HG02981 (cell line): ENCODE measurements at regions not wholly inside any gene's neighbourhood (a gene's known extent, or its start where the extent isn't known, plus 50 kb on each side); places are given as distances from the start of the nearest gene placed in this dataset.
"Not testable (repeated sequence)": the region's sequence is repeated elsewhere in the genome, so short reads cannot be mapped to it uniquely, and the experiment has no call there.

ENCODE experiments used
- ATAC-seq: cut with Tn5 transposase; IDR thresholded peaks from one replicate; pipeline ENCODE4 v1.9.1; 2021; ENCODE audit warnings: mild to moderate bottlenecking, moderate library complexity; ENCODE audit not compliant: unreplicated experiment

DNA sequence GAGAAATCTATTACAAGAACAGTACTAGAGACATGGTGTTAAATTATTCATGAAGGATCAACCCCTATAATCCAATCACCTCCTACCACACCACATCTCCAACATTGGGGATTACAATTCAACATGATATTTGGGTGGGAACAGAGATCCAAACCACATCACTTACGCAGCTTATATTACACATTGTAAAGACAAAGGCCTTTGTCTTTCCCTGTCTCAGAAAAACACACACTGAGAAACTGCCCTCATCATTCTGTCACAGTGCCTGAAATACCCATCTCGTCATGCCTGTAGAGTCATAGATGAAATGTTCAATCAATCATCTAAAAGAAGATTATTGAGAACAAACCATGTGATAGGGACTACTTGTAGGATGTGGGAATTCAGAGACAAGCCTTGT lies 558.8 kb upstream of the GRIA3 start:
- ATAC-seq: no peak

DNA sequence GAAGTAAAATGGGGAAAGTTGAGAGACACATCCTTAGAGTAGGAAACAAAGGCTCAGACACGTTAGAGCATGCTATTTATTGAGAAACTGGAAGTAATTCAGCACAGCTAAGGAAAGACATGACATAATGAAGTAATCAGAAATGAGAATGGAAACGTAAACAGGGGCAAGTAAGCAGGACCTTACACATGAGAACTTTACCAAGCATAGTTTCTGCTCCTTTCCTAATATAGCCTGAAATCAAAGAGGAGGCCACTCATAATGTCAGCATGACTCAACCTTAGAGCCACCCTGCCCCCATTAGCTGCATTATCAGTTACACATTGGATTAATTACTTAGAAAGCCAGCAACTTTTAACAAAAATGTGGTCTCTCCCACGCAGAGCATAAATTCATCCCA lies 558.3 kb upstream of the GRIA3 start:
- ATAC-seq: no peak

DNA sequence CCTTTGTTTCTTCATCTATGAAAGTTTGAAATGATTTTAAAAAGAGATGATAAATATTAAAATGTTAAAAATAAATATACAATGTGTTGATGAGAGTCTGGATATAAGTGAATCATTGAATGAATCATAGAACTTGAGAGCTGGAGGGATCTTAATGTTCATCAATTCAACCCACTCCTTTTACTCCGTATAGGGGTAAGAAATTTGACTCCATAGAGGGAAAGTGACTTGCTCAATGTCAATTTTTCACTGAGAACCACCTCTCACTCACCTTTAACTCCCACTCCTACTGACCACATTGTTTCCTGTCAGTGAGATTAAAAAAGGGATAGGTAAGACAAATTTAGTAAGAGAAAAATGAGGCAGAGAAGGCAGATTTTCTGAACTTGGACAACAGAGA lies 557.2 kb upstream of the GRIA3 start:
- ATAC-seq: no peak

DNA sequence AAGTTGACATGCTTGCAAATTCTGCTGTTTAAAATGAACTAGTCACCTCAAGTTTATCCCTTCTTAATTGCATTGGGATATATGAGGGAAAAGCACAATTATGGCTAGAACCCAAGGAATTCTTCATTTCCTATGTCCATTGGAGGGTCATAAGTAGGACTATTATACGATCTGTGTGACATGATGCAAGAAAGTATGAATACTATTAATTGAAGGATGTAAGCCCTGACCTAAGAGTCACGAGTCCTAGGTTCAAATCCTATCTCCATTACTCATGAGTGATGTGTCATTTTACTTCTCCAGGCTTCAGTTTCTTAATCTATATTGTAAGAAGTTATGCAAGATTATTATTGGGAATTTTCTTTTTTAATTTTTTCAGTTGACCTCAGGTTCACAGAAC lies 542.9 kb upstream of the GRIA3 start:
- no peak for ATAC-seq

DNA sequence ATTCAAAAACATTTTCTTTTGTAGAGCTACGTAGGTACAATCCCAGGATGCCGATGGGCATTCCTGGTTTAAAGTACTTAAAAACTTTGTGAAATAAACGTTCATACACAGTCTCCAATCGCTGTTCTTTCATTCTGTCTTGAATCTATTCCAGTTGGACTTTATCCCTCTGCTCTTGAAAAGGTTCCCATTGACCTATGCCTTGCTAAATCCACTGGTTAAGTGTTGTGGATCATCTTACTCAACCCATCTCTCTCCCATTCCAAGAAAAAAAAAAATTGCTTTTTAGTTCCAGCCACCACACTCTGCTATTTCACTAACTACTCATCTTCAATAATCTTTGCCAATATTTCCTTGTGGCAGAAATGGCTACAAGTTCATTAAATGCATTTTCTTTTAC lies 542.3 kb upstream of the GRIA3 start:
- ATAC-seq: no peak

DNA sequence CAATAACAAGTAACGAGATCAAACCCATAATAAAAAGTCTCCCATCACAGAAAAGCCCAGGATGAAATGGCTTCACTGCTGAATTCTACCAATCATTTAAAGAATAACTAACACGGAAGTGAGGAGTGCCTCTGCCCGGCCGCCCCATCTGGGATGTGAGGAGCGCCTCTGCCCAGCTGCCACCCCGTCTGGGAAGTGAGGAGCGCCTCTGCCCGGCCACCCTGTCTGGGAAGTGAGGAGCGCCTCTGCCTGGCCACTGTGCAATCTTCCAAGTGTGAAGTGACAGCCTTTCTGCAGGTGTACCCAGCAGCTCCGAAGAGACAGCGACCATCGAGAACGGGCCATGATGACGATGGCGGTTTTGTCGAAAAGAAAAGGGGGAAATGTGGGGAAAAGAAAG lies 528.8 kb upstream of the GRIA3 start:
- not testable (repeated sequence) for ATAC-seq

DNA sequence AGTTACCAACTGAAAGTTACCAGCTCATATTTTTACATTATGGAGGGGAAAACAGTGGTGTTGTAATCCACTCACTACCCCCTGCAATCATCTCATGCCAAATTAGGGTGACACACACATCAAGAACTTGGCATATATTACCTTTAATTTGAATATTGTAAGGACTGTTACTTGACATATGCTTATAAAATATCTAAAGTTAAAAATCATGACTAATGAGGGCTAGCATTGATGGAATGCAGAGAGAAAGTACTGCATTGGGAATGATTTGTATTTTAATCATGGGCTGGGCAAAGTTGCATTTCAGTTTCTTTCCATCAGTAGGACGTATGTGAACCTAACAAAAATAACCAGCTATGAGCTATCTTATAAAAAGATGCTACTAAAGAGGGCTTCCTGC lies 517.5 kb upstream of the GRIA3 start:
- no peak for ATAC-seq

DNA sequence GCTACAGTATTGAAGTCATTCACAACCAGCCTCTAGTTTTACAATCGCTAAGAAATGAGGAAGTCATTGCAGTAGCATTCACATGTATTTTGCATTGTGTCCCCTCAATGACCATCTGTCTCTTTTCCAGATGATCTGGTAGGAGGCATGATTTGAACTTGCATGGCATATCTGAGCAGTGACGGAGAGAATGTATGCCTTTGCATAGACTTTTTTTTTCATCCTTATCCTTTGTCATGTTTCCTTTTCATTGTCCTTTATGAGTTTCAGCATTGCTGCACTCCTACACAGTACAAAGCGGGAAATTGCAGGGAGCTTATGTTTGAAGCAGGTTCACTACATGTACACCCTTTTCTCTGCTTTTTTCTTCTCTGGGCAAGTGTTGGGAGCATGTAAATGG lies 516.4 kb upstream of the GRIA3 start:
- no peak for ATAC-seq

DNA sequence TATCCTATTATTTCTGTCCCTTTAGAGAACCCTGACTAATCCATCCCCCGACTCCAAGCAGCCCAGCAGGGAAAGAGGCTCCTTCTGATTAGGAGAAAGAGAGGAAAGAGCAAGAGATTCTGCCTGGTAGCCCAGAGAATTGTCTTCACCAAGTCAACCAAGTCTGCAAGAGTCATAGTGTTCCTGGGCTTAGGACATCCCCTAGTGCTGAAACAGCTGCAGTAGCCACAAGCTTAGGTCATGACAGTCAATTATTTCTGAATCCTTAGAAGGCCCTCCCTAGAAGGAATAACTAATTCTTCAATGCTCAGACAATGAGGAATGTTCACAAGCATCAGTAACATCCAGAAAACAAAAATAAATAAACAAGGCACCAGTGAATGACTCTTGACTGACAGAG lies 480.3 kb upstream of the GRIA3 start:
- ATAC-seq: no peak

DNA sequence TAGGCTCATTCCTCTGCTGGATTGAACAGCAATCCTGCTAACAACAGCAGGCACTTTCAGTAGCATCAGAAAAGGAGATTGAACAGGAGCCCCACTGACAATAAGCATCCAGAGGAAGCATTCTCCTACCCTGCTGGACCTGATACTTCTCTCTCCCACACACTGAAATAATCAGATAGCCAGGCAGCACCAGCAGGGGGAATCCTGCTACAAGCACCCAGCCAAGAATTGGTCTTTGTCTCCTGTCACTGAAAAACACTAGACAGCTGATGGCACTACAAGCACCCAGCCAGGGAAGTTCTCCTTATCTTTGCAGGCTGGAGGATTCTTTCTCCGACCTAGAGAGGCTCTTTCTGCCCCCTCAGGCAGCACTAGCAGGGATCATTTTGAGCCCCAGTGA lies 444.3 kb upstream of the GRIA3 start:
- no peak for ATAC-seq

DNA sequence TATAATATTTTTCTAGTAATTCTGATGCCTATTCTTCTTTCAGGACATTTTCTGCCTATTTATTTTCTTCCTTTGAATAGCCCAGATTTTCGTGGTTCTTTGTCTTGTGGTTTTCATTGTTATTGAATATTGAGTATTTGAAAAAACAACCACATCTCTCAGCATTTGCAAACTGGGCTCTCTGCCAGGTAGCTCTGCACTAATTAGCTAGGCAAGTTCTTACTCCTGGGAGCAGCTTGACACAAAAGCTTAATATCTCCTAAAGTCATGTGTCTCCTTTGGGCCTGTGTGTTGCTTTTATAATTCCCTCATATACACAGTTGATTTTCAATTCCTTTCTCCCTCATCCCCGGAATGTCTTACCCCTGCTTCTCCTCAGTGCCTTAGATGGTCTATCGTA lies 413.5 kb upstream of the GRIA3 start:
- no peak for ATAC-seq

DNA sequence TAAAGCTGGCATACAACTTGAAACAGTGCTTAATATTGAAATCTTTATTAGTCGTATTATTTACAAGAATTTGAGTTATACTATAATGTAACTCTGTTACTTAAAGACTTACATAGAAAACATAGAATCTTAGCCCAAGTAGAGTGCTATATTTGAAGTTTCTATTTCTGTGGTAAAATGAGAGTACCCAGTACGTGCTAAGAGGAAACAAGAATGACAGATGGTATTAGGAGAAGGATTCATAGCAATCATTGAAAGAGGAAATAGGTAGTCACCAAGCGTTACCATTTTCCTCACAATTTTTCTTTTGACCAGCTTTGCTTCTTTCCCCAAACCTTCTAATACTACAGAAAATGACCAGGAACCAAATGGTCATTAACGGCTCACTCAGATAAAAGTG lies 412.1 kb upstream of the GRIA3 start:
- ATAC-seq: no peak

DNA sequence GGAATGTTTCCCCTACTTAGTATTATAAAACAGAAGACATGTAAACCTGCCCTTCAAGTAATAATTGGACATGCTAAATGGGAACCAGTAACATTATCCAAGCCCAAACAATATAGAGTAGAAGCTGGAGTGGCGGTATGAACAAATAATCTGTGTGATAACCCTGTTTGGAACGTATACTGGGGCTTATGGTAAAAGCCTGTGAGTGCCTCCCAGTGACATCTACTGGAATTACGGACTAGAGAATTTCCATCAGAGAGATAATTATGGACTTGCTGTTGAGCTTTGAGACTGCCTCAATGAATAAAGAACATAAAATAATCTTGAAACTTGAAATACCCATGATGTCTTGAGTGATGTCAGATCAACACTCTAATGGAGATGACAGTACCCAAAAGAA lies 406.3 kb upstream of the GRIA3 start:
- ATAC-seq: no peak

DNA sequence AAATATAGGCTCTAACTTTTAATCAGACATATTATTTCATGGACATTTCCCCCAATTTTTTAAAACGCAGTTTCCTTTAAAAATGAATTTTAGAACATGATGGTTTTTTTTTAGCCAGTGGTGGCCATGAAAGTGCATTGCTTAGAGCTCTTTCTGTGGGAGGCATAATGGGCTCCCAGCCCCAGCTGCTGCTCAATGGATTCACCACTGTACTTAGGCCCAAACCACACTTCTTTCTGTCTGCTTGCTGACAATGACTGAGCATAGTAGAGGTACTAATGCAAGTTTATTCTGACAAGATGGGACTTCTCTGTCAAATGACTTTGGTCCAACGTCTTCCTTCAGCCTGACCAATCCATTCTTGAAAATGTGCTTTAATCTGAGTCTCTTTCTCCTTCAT lies 400.2 kb upstream of the GRIA3 start:
- ATAC-seq: no peak

DNA sequence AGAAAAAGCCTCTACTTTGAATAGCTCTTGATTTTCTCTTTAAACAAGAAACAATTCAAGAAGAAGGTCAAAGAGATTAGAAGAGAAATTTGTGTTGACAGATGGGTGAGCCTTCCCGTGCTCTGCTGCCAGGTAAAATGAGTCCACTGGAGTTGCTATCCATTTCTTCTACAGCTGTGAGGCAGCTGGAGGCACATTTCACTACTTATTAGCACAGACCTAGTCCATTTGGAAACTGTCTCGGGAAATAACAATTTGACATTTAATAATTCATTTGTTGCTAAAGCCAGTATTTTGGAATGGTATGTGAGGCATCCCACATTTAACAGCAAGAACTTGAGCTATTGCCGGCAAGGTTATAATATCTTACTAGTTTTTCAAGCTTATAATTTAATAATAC lies 396.8 kb upstream of the GRIA3 start:
- ATAC-seq: no peak

DNA sequence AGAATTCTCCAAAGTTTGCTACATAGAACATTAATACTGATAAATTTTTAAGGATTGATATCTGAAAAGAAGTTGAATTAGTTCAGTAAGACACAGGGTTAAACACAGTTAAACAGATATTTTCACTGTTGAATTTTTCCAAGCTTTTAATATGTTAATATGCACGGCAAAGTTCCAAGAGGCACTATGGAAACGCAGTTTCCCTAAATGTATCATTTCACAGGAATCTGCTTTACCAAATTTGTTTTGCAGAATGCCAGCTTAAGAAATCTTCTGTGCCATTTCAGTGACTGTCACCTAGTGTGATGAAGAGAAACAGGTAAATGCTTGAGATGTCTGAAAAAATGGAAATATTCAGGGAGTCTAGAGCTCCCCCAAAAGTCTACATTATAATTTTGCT lies 395.9 kb upstream of the GRIA3 start:
- ATAC-seq: no peak

DNA sequence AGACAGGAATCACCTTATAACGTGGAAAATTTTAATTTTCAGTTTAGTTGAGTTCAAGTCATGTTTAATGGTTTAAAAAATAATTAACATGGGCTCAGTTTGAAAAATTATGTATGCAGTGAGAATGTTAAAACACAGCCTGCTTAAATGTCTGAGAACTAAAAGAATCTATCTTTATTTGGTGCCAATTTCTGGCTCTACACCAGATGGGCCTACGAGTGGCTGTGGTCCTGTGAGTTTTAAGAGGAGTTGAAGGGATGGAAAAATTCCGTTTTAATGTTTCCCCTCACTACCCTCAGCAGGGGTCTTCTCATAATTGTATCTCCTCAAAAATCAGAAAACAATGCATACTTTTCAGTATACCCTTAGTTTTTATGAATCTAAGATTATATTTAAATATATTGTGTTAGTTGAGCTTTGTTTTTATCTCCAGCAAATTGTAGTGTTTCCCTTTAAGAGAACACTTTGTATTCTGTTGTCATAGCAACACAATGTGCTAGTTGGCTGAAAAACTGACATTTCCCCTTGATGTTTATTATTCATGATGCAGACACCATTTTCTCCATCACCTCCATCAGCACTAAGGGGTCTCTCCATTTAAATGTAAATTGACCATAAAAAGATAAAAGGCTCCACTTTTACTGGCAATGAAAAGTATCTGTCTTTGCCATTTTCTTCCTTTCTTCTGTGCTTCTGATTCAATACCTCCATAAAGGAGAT lies 393.5 kb upstream of the GRIA3 start:
- no peak for ATAC-seq

DNA sequence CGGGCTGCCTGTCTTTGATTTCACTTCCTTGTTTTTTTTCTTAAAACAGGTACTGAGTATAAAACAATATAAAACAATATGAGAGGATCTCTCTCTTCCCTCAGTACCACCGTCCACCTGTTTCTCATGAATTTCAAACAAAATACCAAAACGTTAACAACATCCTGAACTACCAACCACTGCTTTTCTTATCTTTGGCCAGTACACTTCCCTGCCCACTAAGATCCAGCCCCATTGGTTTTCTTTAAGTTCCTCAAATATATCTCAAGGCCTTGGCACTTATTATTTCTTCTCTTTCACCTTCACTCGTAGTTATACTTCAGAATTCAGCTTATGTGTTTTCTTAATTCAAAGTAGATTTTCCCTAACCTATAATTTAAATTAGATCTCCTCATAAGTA lies 370.2 kb upstream of the GRIA3 start:
- no peak for ATAC-seq

DNA sequence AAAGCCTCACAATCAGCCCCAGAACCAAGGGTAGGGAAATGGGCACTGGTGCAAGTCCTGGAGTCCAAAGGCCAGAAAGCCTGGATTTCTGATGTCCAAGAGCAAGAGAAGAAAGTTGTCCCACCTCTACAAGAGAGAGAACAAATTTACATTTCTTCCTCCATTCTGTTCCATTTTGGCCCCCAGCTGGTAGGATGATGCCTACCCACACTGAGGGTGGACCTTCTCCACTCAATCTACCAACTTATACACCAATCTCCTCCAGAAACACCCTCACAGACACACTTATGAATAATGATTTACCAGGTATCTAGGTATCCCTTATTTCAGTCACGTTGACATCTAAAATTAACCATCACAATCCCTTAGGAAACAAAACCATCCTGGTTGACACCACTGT lies 367.8 kb upstream of the GRIA3 start:
- no peak for ATAC-seq

DNA sequence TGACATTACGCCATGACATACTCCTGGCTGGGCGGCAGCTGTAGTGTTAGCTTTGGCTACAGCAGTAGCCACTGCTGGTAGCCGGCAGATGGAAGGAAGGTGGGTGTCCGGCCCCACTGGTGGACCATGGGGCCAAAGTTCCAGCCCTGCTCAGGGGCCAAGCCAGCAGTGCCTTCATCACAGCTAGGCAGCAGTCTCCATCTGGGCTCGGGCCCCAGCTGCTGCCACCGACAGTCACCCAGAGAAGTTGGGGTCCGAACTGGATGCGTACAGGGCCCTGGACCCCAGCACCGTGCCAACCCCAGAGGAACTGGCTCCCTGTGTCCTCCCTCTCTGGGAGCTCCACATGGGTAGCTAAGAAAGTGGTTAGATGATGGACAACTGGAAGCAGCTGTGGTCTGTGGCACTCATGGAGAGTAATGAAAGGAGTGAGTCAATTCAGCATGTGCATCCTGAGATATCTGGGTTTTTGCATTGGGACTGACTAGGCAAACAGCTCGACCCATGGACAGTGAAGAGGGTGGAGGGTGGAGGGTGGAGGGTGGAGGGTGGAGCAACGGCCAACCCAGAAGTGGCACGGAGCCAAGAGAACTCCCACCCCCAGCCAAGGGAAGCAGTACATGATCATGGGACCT lies 366.6 kb upstream of the GRIA3 start:
- ATAC-seq: no peak

DNA sequence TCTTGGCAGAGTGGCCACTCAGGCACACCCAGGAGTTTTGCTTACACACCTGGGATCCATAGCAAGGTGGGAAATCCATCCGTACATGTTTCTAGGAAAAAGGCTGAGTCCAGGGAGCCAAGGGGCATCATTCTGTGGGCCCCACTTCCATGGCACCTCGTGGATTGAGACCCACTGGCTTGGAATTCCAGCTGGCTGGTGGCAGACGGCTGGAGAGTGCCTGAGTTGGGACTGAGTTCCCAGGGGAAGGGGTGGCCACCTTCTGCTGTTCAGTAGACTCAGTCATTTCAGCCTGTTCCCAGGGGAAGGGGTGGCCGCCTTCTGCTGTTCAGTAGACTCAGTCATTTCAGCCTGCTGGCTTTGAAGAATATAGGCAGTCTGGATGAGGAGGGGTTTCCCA lies 366.0 kb upstream of the GRIA3 start:
- ATAC-seq: no peak

DNA sequence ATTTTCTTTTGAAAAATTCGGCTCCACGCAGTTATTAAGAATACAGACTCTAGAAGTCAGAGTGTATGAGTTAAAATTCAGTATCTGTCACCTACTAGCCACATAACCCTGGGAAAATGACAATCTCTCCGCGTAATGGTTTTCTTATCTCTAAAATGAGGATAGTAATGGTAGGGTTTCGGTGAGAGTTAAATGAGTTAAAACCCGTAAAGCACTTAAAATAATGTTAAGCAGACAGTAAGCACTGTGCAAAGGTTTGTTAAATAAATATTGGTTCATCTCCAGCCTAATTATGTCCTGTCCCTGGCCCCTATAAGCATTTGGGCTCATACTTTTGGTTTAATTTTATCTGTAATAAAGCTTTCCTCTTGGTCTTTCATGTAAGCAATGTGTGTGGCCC lies 350.8 kb upstream of the GRIA3 start:
- no peak for ATAC-seq

DNA sequence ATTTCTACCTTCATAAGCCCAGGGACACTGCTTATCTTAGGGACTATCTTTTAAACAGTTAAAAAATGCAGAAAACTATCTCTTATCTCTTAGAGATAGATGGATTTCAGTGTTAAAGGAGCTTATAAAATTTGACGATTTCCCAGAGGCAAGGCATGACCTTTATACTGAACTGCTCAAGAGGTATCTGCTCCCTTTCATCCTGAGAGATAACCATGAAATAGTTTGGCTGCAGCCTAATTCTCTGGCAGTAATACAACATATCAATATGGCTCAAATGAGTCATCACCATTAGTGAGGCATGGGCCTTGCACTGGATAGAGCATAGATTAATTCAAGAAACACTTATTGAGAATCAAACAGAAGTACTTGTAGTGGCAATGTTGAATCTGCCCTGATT lies 348.2 kb upstream of the GRIA3 start:
- no peak for ATAC-seq
